ENCODE measurements at regions not wholly inside any gene's neighbourhood (a gene's known extent, or its start where the extent isn't known, plus 50 kb on each side); places are given as distances from the start of the nearest gene placed in this dataset.
"Not testable (repeated sequence)": the region's sequence is repeated elsewhere in the genome, so short reads cannot be mapped to it uniquely, and the experiment has no call there.

GRCh38 chr13:111005364-111005763 is 90.5 kb upstream of the ANKRD10 start:
- no peak for DNase-seq

GRCh38 chr13:111004444-111004843 is 89.6 kb upstream of the ANKRD10 start:
- no peak for DNase-seq

DNA sequence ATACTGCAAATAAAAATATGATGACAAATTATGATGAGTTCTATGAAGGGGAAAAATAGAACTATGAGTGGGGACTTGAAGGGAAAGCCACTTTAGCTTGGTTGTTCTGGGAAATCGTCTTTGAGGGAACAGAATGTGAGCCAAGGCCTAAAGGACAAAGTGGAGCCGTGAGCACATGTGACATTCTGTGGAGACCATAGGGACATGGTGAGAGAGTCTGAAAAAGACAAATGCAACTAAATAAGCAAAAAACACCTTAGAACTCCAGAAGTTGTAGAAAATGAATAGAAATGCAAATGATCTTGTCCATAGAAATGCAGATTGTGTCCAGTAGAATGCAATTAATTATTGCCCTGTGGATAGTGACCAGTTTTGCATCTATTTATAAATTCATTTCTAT is 86.8 kb upstream of the ANKRD10 start:
- DNase-seq: no peak

DNA sequence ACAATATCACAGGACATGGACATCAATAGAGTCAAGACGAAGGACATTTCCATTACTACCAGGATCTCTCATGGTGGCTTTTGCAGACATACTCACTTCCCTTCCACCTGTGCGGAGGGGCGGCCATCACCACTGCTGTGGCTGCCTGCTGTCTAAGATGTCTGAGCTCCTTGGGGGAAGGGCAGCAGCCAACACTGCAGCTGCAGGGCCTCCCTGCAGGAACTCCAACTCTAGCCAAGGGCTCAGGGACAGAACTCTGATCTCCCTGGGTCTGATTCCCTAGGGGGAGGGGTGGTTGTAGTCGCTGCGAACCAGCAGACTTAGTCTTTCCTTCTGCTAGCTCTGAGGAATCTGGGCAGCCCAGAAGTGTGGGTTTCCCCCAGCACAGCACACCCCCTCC is 78.9 kb upstream of the ANKRD10 start:
- no peak for DNase-seq

- no peak for DNase-seq
Observed at GRCh38 chr13:110991991-110992508, 77.2 kb upstream of the ANKRD10 start.

- no peak for DNase-seq
Observed at GRCh38 chr13:110989331-110989730, 74.5 kb upstream of the ANKRD10 start.

DNA sequence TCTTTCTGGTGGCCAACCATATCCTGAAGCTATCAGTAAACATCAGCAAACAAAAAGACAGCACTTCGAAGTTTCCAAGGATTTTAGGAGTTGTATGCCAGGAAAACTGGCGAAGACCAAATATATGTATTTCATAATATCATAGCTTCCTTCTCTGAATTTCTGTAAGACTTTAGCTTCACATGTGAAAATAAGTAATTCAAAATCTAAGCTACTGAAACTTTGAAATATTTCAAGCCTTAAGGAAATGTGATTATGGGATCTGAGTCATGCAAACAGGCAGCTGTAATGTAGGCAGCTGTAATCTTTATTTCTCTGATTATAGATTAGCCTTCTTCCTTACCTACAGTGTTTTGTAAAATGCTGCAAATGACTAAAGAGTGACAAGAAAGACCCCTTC is 70.7 kb upstream of the ANKRD10 start:
- no peak for DNase-seq

DNA sequence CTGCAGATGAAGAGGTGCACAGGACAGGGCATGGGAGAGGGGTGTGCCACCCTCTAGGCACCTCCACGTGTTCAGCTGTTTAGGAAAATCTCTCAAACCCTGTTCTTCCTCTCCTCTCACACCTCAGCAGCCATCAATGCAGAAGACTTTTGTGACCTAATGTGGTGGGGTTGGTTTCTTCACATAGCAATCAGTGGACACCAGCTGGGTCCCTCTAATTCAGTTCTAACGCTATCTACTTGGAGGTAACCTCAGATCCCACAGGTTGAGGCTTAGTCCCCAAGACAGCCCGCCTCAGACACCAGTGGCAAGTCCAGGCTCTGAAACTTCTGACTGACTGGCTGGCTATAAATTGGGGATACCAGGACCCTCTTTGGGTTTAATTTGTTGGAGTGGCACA is 69.9 kb upstream of the ANKRD10 start:
- DNase-seq: no peak

DNA sequence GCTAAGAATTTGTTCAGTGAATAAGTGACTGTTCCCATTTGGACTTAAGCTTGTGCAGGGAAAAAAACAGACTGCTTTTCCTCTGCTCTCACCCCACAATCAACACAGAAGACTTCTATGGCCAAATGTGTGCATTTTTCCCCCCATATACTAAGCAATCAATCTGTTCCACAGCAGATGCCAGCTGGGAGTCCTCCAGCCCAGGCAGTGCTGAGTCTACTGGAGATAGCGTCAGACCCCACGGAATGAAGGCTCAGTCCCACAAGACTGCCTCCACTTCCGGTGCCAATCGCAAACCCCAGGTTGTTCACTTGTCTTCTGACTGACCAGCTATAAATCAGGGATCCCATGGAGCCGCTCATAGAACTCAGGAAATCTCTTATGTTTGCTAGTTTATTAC is 69.5 kb upstream of the ANKRD10 start:
- no peak for DNase-seq

DNA sequence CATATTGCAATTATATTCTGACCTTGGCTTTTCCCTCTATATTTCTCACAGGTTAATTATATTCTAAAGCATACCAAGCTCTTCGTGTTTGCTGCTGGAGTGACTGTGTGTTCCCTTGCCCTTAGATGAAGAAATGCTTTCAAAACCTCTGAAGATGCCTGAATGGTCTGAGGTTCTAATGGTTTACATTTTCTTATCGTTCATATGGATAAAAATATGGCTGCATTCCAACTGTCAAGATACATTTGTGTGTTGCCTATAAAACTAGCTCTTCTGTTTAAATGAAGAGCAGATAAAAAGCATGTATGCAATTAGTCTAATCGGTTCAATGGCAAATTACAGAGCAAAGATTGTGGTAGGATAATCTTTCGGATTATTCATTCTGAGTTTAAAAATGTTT is 68.4 kb upstream of the ANKRD10 start:
- no peak for DNase-seq

- DNase-seq: no peak
Observed at GRCh38 chr13:110981379-110981778, 66.5 kb upstream of the ANKRD10 start.

DNA sequence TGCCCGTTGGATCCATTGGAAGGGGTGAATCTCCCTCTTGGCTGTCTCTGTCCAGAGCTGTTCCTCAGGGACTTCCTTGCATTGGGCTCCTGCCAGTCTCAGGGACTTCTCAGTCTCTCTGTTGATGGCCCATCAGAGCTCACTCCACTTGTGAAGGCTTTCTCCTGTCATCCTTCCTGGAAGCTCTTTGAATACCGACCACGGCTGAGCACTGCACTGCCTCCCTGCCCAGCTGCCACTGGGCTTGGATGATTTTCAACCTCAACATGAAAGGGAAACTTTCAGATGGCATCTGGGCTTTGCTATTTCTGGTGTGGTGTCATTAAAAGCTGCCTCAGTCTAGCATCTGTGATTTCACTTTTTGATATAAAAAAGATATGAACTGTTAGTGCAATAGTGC is 66.1 kb upstream of the ANKRD10 start:
- DNase-seq: no peak

- DNase-seq: not testable (repeated sequence)
Observed at GRCh38 chr13:110979149-110979548, 64.3 kb upstream of the ANKRD10 start.

DNA sequence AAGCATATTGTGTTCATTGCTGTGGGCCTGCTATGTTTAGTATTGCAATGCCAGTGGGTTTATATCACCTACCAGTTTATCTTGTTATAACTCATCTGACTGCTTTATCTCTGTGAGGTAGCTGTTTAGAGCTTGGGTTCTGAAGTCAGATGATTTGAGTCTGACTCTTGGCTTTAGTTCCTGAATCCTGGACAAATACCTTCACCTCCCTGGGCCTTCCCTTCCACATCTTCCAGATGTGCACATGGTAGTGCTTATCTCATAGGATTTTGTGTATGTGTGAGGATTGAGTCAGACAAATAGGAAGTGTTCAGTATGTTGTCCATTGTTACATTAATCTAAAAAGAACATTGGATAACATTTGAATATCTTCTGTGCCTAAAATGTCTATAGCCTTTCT is 63.5 kb upstream of the ANKRD10 start:
- DNase-seq: no peak

DNA sequence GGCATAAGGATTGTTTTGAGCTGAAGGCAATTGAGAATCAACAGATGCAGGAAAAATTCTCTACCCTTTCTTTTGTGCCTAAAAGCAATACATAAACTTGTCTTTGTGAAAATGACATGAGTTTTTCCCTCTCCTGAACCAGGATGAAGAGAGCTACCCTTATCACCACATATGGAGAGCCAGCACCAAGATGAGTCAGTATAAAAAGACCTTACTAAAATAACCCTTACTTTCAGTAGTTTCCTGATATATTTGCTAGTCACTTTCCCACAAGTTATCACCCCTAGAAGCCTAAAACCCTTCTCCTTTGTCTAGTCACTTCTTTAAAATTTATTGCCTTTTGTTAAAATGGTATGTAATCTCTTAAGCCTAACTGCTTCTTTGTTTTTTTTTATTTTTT is 61.9 kb upstream of the ANKRD10 start:
- no peak for DNase-seq

- no peak for DNase-seq
Observed at GRCh38 chr13:110973007-110973700, 58.3 kb upstream of the ANKRD10 start.

GRCh38 chr13:110971486-110971885 is 56.6 kb upstream of the ANKRD10 start:
- DNase-seq: no peak

DNA sequence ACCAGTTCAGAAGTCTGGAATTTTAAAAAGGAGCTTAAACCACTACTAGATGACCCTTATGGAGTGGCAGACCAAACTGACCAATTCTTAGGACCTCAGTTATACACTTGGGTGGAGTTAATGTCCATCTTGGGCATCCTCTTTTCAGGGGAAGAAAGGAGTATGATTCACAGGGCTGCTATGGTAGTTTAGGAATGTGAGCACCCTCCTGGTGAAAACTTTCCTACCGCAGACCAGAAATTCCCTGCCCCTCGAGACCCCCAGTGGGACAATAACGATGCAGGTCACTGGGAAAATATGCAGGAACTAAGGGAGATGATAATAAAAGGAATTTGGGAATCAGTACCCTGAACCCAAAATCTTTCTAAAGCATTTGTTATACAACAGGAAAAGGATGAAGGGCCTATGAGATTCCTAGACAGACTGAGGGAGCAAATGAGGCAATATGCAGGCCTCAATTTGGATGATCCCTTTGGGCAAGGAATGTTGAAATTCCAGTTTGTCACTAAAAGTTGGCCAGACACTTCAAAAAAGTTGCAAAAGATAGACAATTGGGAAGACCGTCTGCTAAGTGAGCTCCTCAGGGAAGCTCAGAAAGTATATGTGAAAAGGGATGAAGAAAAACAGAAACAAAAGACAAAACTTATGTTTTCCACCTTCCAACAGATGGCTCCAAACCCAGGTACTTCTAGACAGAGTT is 52.4 kb upstream of the ANKRD10 start:
- not testable (repeated sequence) for DNase-seq

DNA sequence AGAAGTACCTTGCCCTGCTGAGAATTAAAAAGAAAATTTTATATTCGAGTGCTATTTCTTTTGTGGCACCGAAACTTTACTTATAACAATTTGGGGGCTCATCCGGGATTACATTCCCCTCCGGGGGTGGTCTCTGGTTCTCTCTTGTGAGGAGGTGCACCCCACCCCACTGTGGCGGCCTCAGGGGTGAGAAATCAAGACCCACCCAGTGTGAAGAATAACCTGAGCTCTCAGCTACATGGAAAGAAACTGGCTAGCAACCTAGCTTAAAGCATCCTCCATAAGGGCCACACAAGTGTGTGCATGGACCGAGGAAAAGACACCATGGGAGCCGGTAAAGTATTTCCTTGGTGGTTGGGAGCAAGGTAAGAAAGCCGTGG is 50.9 kb upstream of the ANKRD10 start:
- DNase-seq: peak in 1 of 5 experiments; percentile 4

DNA sequence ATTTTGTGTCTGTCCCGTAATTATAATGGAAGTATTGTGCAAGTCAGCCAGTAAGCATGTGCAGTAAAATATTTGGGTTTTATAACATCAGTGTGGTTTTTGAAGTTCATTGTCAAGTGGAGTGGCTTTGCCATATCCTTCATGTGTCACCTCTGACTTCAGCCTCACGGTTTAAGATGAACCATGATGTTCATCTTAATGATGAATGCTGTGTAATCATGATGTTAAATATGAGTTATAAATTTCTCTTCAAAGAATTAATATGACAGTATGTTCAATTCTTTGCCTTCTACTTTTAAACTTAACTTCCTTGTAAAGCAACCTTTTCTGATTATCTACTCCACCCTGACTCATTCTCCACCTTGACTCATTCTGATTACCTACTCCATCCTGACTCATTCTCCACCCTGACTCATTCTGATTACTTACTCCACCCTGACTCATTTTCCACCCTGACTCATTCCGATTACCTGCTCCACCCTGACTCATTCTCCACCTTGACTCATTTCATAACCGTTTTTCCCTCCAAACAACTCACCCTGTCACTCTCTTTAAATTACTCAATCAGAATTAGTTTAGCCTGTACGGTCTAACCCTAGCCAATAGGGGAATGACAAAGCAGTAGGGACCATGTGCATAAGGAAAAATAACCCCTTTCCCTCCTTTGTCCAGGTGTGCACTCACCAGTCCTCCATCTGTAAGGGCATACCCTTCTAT is 50.3 kb upstream of the ANKRD10 start:
- peak in 1 of 5 experiments; percentile 96 for DNase-seq

Data from T-helper 2 cell (primary cell).